ENCODE measurements at regions not wholly inside any gene's neighbourhood (a gene's known extent, or its start where the extent isn't known, plus 50 kb on each side); places are given as distances from the start of the nearest gene placed in this dataset.

GRCh38 chr5:144013816-144014215 lies 156.6 kb downstream of the YIPF5 start:
- no peak overlapping the region for H3K4me3 ChIP-seq (ENCODE audit: low read depth, low read length)
- no peak for TF ChIP-seq CTCF (IDR thresholded peaks at IDR 0.05; ENCODE audit: borderline replicate concordance, insufficient read depth, low read depth, low read length)

DNA sequence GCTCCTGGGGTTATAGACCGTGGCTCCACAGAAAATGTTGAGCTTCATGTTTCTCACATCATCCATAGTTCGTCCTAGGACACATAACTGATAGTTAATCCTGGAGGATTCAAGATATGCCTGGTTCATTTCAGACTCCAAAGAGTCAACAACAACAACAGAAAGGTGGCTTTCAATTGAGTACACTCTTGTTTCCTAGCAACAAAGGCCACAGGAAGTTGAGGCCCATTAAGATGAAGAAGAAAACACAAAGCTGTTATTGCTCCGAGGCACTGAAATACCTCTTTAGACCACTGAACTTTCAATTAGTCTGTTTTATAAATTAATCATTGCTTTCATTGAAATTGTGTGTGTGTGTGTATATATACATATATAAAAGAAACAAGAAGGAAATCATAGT lies 154.5 kb downstream of the YIPF5 start:
- no peak overlapping the region for H3K4me3 ChIP-seq (ENCODE audit: low read depth, low read length)
- TF ChIP-seq CTCF (IDR thresholded peaks at IDR 0.05; ENCODE audit: borderline replicate concordance, insufficient read depth, low read depth, low read length) = no peak

DNA sequence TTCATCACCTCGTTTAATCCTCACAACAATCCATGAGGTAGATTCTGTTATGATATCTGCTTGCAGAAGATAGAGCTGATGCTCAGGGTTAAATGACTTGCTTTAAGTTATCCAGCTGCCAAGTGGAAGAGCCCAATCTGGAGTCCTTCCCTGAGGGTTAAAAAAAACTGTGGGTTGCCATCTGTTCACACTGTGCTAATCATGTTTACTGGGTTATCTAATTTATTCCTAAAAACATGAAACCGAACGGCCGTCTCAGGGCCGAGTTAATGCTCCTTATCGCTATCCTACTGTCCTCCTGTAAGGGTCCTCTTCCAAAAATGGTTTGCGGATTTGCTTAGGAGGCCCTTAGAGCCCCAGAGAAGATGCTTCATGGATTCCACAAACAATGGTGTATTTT lies 153.3 kb downstream of the YIPF5 start:
- H3K4me3 ChIP-seq (ENCODE audit: low read depth, low read length) = no peak overlapping the region
- TF ChIP-seq CTCF (IDR thresholded peaks at IDR 0.05; ENCODE audit: borderline replicate concordance, insufficient read depth, low read depth, low read length) = no peak

DNA sequence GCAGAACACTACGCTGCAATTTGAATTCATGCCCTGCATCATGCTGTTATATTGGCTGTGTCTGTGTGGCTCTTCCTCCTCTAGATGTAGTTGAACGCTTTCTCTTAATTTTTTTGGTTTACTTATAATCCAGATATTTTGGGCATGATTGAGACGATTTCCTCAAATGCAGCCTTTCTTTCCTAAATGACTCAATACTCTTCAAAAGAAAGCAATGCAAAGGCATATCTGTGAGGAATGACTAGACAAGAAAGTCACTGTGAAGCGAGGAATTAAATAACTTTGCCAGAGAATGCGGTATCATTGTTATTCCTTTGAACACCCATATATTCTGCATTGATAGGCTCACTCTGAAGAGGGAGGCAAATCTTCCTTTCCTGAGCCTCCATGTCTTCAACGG lies 152.8 kb downstream of the YIPF5 start:
- TF ChIP-seq CTCF (IDR thresholded peaks at IDR 0.05; ENCODE audit: borderline replicate concordance, insufficient read depth, low read depth, low read length) = no peak
- no peak overlapping the region for H3K4me3 ChIP-seq (ENCODE audit: low read depth, low read length)

GRCh38 chr5:144024090-144024489 lies 146.4 kb downstream of the YIPF5 start:
- no peak for TF ChIP-seq CTCF (IDR thresholded peaks at IDR 0.05; ENCODE audit: borderline replicate concordance, insufficient read depth, low read depth, low read length)
- no peak overlapping the region for H3K4me3 ChIP-seq (ENCODE audit: low read depth, low read length)

GRCh38 chr5:144024545-144024944 lies 145.9 kb downstream of the YIPF5 start:
- no peak overlapping the region for H3K4me3 ChIP-seq (ENCODE audit: low read depth, low read length)
- TF ChIP-seq CTCF (IDR thresholded peaks at IDR 0.05; ENCODE audit: borderline replicate concordance, insufficient read depth, low read depth, low read length) = no peak

- no peak overlapping the region for H3K4me3 ChIP-seq (ENCODE audit: low read depth, low read length)
- TF ChIP-seq CTCF (IDR thresholded peaks at IDR 0.05; ENCODE audit: borderline replicate concordance, insufficient read depth, low read depth, low read length) = no peak
These were observed 144.2 kb downstream of the YIPF5 start for GRCh38 chr5:144026286-144026685.

All from GM12875 (cell line).